Astrocyte (in vitro differentiated cells and primary cell): ENCODE measurements at regions not wholly inside any gene's neighbourhood (a gene's known extent, or its start where the extent isn't known, plus 50 kb on each side); places are given as distances from the start of the nearest gene placed in this dataset.

ENCODE experiments used
- EZH2 ChIP-seq: IDR thresholded peaks from 2 replicates; pipeline ENCODE4 v1.6.1; 2012; ENCODE audit warnings: mild to moderate bottlenecking, low read length, inconsistent platforms; ENCODE audit not compliant: insufficient read depth
- TF ChIP-seq, protein P1 (sequence below): IDR thresholded peaks from 2 replicates; pipeline ENCODE4 v1.5.1; 2011; ENCODE audit warnings: low read depth, mild to moderate bottlenecking, inconsistent platforms, low read length, moderate library complexity; ENCODE audit not compliant: insufficient read depth

DNA sequence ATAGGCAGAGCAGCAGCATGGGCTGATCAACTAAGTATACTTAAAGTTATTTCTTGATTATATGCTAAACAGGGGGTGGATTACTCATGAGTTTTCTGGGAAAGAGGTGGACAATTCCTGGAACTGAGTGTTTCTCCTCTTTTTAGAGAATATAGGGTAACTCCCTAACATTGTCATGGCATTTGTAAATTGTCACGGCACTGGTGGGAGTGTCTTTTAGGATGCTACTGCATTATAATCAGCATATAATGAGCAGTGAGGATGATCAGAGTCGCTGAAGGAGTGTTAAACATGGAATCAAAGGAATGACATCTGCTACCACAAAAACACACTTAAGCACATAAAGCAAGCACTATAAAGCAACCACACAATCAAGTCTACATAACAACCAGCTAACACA, 66.5 kb downstream of the SPIN4 start:
- TF ChIP-seq EZH2 = no peak
- TF ChIP-seq, protein P1, sequence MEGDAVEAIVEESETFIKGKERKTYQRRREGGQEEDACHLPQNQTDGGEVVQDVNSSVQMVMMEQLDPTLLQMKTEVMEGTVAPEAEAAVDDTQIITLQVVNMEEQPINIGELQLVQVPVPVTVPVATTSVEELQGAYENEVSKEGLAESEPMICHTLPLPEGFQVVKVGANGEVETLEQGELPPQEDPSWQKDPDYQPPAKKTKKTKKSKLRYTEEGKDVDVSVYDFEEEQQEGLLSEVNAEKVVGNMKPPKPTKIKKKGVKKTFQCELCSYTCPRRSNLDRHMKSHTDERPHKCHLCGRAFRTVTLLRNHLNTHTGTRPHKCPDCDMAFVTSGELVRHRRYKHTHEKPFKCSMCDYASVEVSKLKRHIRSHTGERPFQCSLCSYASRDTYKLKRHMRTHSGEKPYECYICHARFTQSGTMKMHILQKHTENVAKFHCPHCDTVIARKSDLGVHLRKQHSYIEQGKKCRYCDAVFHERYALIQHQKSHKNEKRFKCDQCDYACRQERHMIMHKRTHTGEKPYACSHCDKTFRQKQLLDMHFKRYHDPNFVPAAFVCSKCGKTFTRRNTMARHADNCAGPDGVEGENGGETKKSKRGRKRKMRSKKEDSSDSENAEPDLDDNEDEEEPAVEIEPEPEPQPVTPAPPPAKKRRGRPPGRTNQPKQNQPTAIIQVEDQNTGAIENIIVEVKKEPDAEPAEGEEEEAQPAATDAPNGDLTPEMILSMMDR = no peak
